Body of pancreas (tissue), 4 donors: ENCODE measurements at regions not wholly inside any gene's neighbourhood (a gene's known extent, or its start where the extent isn't known, plus 50 kb on each side); places are given as distances from the start of the nearest gene placed in this dataset.

Experiments used
- POLR2A ChIP-seq, 3 donors: fragments of 450-650 bp; IDR thresholded peaks; one replicate each; pipeline ENCODE4 v1.6.1; 2016; ENCODE audit warnings: antibody characterized with exemption in 3 of 3, mild to moderate bottlenecking in 2 of 3
- TF ChIP-seq, protein P1 (sequence below), 7 experiments: fragments of 450-650 bp in 4 of 7; fragments of 200-600 bp in 3 of 7; sonication (generic) in 3 of 7; IDR thresholded peaks; one replicate each; pipeline ENCODE4 v1.5.1; 2016 to 2019; ENCODE audit warnings: antibody characterized with exemption in 7 of 7

DNA sequence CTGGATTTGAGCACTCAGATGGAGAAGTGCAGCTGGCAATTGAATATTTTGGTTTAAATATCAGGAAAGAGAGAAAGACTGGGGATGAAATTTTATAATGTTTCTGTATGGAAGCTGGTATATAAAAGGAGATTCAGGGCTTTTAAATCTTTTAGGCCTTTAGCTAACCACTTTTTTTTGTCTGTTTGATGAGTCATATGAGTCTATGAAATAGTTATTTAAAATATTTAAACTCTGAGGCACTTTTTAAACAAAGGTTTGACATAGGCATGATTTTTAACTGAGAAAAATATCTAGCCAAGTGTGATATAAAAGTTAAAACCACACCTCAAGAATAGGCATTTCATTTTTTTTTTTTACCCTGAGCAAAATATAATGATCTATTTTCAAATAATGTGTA is 944.3 kb downstream of the GATA3 start:
- TF ChIP-seq POLR2A (IDR thresholded peaks at IDR 0.05): no peak
- TF ChIP-seq, protein P1, sequence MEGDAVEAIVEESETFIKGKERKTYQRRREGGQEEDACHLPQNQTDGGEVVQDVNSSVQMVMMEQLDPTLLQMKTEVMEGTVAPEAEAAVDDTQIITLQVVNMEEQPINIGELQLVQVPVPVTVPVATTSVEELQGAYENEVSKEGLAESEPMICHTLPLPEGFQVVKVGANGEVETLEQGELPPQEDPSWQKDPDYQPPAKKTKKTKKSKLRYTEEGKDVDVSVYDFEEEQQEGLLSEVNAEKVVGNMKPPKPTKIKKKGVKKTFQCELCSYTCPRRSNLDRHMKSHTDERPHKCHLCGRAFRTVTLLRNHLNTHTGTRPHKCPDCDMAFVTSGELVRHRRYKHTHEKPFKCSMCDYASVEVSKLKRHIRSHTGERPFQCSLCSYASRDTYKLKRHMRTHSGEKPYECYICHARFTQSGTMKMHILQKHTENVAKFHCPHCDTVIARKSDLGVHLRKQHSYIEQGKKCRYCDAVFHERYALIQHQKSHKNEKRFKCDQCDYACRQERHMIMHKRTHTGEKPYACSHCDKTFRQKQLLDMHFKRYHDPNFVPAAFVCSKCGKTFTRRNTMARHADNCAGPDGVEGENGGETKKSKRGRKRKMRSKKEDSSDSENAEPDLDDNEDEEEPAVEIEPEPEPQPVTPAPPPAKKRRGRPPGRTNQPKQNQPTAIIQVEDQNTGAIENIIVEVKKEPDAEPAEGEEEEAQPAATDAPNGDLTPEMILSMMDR (IDR thresholded peaks at IDR 0.05): no peak
